Cardiac muscle cell (in vitro differentiated cells and primary cell): ENCODE measurements at regions not wholly inside any gene's neighbourhood (a gene's known extent, or its start where the extent isn't known, plus 50 kb on each side); places are given as distances from the start of the nearest gene placed in this dataset.

ENCODE experiments used
- DNase-seq, 2 donors: peaks; one replicate each; pipeline versions ENCODE4 v3.0.0 to v3.0.0-alpha.2; 2010 to 2017; ENCODE audit warnings: low read depth in 1 of 2, low spot score in 1 of 2
- H3K27ac ChIP-seq: fragments of 200-600 bp; sonication (generic); 2 replicates; pipeline ENCODE4 v1.5.1; 2016
- H3K27me3 ChIP-seq: fragments of 200-600 bp; sonication (generic); 2 replicates; pipeline ENCODE4 v1.6.0; 2016; ENCODE audit warnings: control low read depth
- H3K36me3 ChIP-seq: fragments of 200-600 bp; sonication (generic); 2 replicates; pipeline ENCODE4 v1.5.1; 2016; ENCODE audit warnings: control low read depth
- H3K4me1 ChIP-seq: fragments of 200-600 bp; sonication (generic); 2 replicates; pipeline ENCODE4 v1.8.1; 2017; ENCODE audit warnings: low read depth, mild to moderate bottlenecking, mixed run types
- H3K4me3 ChIP-seq: fragments of 200-600 bp; sonication (generic); 2 replicates; pipeline ENCODE4 v1.5.1; 2016; ENCODE audit warnings: mild to moderate bottlenecking
- H3K9me3 ChIP-seq: fragments of 200-600 bp; sonication (generic); 2 replicates; pipeline ENCODE4 v1.5.1; 2017; ENCODE audit warnings: low read depth, mild to moderate bottlenecking, control low read depth
- TF ChIP-seq, protein P1 (sequence below): IDR thresholded peaks from 2 replicates; pipeline ENCODE4 v1.5.1; 2012; ENCODE audit warnings: low read depth, mild to moderate bottlenecking, low read length

DNA sequence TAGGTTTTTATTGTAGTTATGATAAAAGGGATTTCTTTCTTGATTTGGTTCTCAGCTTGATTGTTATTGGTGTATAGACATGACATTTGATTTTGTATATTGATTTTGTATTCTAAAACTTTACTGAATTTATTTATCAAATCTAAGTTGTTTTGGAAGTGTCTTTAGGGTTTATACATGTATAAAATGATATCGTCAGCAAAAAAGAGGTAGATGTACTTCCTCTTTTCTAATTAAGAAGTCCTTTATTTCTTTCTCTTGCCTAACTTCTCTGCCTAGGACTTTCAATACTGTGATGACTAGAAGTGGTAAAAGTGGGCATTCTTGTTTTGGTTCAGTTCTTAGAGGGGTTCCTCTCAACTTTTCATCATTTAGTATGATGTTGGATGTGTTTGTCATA, 487.3 kb upstream of the KIF2B start:
- no peak overlapping the region for H3K27ac ChIP-seq
- no peak overlapping the region for H3K4me3 ChIP-seq
- no peaks in the 10 kb centered on the region for H3K36me3 ChIP-seq
- TF ChIP-seq, protein P1, sequence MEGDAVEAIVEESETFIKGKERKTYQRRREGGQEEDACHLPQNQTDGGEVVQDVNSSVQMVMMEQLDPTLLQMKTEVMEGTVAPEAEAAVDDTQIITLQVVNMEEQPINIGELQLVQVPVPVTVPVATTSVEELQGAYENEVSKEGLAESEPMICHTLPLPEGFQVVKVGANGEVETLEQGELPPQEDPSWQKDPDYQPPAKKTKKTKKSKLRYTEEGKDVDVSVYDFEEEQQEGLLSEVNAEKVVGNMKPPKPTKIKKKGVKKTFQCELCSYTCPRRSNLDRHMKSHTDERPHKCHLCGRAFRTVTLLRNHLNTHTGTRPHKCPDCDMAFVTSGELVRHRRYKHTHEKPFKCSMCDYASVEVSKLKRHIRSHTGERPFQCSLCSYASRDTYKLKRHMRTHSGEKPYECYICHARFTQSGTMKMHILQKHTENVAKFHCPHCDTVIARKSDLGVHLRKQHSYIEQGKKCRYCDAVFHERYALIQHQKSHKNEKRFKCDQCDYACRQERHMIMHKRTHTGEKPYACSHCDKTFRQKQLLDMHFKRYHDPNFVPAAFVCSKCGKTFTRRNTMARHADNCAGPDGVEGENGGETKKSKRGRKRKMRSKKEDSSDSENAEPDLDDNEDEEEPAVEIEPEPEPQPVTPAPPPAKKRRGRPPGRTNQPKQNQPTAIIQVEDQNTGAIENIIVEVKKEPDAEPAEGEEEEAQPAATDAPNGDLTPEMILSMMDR = no peak
- DNase-seq = no peak
- no peaks in the 10 kb centered on the region for H3K27me3 ChIP-seq
- no peaks in the 10 kb centered on the region for H3K4me1 ChIP-seq
- H3K9me3 ChIP-seq = no peaks in the 10 kb centered on the region

- H3K27ac ChIP-seq = no peak overlapping the region
- no peaks in the 10 kb centered on the region for H3K27me3 ChIP-seq
- no peaks in the 10 kb centered on the region for H3K36me3 ChIP-seq
- H3K9me3 ChIP-seq = no peaks in the 10 kb centered on the region
- H3K4me3 ChIP-seq = no peak overlapping the region
- DNase-seq = no peak
- TF ChIP-seq, protein P1 = no peak
- H3K4me1 ChIP-seq = no peaks in the 10 kb centered on the region
These were observed 492.0 kb upstream of the KIF2B start for GRCh38 chr17:53330756-53331155.

DNA sequence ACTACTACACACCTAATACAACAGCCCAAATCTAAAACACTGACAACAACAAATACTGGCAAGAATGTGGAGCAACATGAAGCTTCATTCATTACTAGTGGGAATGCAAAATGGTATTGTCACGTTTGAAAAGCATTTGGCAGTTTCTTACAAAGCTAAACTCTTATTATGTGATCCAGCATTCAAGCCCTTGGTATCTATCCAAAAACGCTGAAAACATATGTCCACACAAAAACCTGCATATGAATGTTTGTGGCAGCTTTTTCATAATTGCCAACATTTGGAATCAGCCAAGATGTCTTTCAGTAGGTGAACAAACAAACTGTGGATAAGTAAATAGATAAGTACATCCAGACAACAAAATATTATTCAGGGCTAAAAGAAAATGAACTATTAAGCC, 501.1 kb upstream of the KIF2B start:
- no peak for DNase-seq
- Histone ChIP-seq H3K27ac (no peak overlapping the region), H3K36me3 (no peaks in the 10 kb centered on the region), H3K27me3 (no peaks in the 10 kb centered on the region), H3K4me3 (no peak overlapping the region), H3K4me1 (no peaks in the 10 kb centered on the region), H3K9me3 (no peaks in the 10 kb centered on the region)
- TF ChIP-seq, protein P1 = no peak

GRCh38 chr17:53319947-53320346, 502.8 kb upstream of the KIF2B start:
- TF ChIP-seq, protein P1 = no peak
- DNase-seq = no peak
- Histone ChIP-seq H3K4me1 (no peaks in the 10 kb centered on the region), H3K27me3 (no peaks in the 10 kb centered on the region), H3K4me3 (no peak overlapping the region), H3K36me3 (no peaks in the 10 kb centered on the region), H3K27ac (no peak overlapping the region), H3K9me3 (no peaks in the 10 kb centered on the region)

GRCh38 chr17:53316988-53317387, 505.7 kb upstream of the KIF2B start:
- Histone ChIP-seq H3K4me1 (no peaks in the 10 kb centered on the region), H3K9me3 (no peaks in the 10 kb centered on the region), H3K36me3 (no peaks in the 10 kb centered on the region), H3K4me3 (no peak overlapping the region), H3K27ac (no peak overlapping the region), H3K27me3 (no peaks in the 10 kb centered on the region)
- TF ChIP-seq, protein P1 = no peak
- no peak for DNase-seq

DNA sequence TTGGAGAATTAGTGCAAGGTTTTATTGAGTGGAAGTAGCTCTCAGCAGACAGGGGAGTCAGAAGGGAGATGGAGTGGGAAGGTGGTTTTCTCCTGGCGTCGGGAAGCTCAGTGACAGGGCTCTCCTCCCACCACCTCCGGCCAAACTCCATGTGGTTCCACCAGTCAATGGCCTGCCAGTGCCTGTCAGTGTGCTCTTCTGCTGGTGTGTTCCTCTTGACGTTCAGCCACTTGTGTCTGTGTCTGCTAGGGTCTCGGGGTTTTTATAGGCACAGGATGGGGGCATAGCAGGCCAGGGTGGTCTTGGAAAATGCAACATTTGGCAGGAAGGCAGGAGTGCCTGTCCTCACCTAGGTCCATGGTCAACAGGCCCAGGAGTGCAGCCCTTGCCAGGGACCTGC, 506.7 kb upstream of the KIF2B start:
- no peak overlapping the region for H3K4me3 ChIP-seq
- TF ChIP-seq, protein P1 = no peak
- H3K4me1 ChIP-seq = no peaks in the 10 kb centered on the region
- no peak overlapping the region for H3K27ac ChIP-seq
- H3K36me3 ChIP-seq = no peaks in the 10 kb centered on the region
- no peak for DNase-seq
- H3K27me3 ChIP-seq = no peaks in the 10 kb centered on the region
- no peaks in the 10 kb centered on the region for H3K9me3 ChIP-seq
